Stimulated activated CD4-positive, alpha-beta T cell treated with anti-CD3 and anti-CD28 coated beads, Interleukin-12 subunit alpha, Interleukin-12 subunit beta, amount 100 ng/mL, for 48 hours (primary cell): ENCODE measurements at regions not wholly inside any gene's neighbourhood (a gene's known extent, or its start where the extent isn't known, plus 50 kb on each side); places are given as distances from the start of the nearest gene placed in this dataset.
"Not testable (repeated sequence)": the region's sequence is repeated elsewhere in the genome, so short reads cannot be mapped to it uniquely, and the experiment has no call there.

Experiments
- DNase-seq, 3 donors: peaks; one replicate each; pipeline ENCODE4 v3.0.0-alpha.2; 2020; ENCODE audit warnings: low read depth in 2 of 3, low spot score in 1 of 3

- DNase-seq: no peak
These were observed 103.6 kb upstream of the CHD1 start for GRCh38 chr5:99032234-99033013.

- DNase-seq: no peak
These were observed 102.2 kb upstream of the CHD1 start for GRCh38 chr5:99030906-99031440.

DNA sequence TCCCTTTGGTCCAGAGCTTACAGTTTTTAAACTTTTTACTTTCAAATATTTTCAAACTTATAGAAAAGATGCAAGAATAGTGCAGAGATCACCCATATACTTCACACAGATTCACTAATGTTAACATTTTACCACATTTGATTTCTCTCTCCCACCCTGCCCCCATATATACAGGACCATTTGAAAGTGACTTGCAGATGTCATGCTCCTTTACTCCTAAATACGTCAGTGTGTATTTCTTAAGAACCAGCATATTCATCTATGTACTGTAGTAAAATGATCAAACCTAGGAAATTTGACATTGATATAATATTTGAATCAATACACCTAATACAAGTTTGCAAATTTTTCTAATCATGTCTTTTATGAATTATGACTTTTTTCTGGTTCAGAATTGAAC is 100.4 kb upstream of the CHD1 start:
- no peak for DNase-seq

DNA sequence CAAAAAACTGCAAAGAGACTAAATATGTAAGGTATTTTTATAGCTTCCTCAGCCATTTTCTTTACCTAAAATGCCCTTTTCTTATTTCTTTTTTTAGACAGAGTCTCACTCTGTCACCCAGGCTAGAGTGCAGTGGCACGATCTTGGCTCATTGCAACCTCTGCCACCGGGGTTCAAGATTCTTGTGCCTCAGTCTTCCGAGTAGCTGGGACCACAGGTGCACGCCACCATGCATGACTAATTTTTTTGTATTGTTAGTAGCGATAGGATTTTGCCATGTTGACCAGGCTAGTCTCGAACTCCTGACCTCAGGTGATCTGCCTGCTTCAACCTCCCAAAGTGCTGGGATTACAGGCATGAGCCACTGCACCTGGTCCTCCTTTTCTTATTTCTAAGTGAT is 99.4 kb upstream of the CHD1 start:
- not testable (repeated sequence) for DNase-seq

DNA sequence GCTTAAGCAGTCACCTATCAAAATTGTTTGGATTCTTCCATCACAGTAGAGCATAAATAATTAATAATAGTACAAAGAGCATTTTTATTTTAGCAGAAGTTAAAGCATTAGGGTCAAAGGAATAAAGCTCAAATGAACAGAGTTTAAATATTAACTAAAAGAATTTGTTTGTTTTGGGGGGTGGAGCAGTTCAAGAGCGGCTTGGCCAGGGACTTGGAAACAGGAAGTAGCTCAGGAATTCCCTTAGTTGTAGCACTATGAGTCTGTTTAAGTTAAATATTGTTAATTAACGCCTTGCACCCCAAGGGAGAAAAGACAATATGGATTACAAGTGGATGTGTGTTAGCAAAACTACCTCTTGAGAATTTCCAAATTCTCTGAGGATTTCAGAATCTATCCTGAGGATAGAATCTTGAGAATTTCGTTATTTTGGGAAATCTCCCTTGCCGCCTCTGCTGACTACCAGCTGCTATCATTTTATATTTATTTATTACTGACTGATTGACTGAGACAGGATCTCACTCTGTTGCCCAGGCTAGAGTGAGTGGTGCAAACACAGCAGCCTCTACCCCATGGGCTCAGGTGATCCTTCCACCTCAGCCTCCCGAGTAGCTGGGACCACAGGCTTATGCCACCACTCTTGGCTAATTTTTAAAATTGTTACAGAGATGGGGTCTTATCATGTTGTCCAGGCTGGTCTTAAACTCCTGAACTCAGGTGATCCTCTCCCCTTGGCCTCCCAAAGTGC is 96.7 kb upstream of the CHD1 start:
- no peak for DNase-seq

GRCh38 chr5:99023330-99023729 is 94.5 kb upstream of the CHD1 start:
- DNase-seq: no peak

DNA sequence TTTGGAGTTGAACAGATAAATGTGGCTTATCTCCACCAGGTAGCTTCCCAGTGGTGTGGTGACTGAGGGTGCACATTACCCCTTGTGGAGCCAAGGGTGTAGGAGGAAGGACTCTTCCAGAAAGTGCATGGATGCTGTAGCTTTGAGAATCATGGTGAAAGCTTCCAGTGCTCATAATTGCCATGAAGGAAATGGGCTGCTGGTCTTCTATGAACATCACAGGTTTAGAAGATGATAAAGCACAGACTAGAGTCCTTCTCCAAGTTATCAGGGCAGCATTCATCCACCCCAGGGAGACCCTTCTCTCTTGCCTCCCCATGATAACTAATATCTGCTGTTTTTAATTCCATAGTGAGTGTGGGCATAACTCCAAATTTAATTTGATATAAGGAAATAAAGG is 93.4 kb upstream of the CHD1 start:
- no peak for DNase-seq

DNA sequence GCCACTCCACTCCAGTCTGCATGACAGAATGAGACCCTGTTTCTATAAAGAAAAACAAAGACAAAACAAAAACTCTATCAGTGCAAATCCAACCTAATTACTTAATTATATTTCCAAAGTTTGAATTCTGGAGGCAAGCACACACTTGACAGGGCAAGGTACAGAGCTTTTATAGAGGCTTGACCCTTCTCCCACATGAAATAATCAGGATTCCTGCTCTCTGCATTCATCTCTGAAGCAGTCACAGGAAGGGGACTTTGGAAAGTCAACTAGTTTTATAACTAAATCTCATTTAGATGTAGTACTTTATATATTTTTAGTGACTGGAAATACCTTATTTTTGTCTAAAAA is 91.9 kb upstream of the CHD1 start:
- DNase-seq: no peak

DNA sequence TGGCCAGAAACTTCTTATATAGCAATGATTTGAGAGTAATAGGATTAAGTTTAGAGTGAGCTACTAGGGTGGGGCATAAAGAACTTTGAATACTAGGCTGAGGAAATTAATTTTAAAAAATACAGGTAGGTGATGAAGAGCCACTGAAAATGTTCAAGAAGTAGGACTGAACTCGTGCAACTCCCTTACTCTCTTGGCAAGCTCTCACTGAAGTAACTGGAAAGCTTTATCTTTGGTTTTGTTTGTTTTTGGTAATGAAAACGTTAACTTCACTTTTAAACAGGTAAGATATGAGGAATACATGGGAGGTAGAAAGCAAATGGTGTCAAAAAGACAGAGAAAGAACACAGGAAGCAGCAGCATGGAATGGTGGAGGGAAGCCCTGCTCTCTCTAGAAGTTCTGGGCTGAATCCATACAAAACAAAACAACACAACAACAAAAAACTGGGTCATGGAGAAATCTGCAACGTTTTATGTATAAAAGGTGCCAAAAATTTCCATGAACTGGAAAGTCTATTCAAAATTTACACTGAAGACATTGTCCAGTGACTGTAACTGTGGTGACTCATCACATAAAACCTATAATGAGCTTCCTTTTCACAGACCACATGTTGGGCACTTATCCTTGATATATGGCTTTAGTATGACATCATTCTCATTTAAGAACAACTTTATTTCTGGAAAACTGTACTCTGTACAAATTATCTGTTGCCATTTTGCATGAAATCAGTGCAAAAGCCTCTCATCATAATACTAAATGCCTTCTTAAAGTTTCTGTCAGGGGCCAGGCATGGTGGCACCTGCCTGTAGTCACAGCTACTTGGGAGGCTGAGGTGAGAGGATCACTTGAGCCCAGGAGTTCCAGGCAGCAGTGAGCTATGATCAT is 91.2 kb upstream of the CHD1 start:
- no peak for DNase-seq

DNA sequence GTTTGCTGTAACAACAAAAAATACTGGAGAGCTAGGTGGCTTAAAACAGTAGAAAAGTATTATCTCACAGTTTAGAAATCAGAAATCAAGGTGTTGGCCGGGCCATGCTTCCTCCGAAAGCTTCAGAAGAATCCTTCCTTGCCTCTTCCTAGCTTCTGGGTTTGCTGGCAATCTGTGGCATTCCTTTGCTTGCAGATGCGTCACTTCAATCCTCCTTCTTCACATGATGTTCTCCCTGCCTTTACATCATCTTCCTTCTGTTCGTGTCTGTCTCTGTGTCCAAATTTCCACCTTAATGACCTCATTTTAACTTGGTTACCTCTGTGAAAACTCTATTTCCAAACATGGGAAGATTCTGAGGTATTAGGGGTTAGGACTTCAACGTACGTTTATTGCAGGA is 90.4 kb upstream of the CHD1 start:
- no peak for DNase-seq

GRCh38 chr5:99010294-99010693 is 81.5 kb upstream of the CHD1 start:
- no peak for DNase-seq

DNA sequence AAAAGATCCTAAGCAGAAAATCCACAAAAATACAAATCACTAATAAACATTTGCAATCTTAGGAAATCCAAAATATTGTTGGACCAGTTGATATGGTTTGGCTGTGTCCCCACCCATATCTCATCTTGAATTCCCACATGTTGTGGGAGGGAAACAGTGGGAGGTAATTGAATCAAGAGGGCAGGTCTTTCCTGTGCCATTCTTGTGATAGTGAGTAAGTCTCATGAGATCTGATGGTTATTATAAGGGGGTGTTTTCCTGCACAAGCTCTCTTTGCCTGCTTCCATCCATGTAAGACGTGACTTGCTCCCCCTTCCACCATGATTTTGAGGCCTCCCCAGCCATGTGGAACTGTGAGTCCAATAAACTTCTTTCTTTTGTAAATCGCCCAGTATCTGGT is 79.2 kb upstream of the CHD1 start:
- DNase-seq: not testable (repeated sequence)

GRCh38 chr5:99005506-99005905 is 76.7 kb upstream of the CHD1 start:
- no peak for DNase-seq

DNA sequence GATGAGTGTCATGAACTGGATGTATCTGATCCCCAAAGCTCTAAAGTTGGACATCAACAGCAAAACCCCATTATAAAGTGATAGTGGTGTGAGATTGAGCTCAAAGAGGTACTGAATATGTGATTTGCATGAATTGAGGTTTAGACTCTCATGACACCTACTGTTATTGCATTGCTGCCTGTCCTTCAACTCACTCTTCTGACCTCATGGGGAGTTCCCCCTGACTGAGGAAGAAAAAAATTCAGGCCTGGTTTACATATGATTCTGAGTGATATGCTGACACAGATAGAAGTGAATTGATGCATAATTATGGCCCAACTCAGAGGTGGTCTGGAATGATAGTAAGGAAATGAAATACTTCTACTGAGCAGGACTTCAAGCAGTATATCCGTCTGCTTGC is 76.2 kb upstream of the CHD1 start:
- DNase-seq: no peak

GRCh38 chr5:99000876-99001275 is 72.1 kb upstream of the CHD1 start:
- DNase-seq: no peak

DNA sequence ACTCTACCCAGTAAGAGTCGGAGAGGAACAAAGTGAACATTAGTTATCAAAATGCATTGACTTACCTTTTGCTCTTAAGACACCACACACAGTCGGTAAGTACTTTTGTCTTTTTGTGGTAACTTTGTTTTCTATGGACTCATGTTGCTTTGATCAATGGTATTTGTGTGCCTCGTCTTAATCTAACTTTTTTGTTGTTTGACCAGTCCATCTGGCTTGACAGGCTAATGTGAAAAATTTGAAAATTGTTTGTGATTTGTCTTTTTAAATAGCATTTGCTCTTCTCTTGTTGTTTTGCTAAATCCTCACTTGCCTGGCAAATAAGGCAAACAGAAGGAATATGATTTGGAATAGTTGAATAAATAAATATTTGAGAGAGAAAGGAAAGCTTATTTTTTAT is 71.4 kb upstream of the CHD1 start:
- DNase-seq: no peak

DNA sequence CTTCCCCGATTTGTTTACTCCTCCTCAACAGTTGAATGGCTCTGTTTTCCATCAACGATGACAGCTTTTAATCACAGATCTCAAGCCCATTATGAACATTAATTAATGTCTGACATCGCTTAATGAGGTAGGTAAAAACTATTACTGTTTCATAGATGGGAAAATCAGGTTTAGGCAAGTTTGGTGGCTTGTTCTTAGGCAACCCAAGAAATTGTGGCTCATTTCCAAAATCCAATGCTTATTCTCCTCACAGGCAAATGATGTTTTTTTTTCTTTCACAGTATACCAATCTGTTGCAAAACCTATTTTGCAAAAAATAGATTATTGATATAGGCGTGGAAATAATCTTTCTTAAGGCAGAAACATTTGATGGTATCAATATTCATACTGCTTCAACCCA is 70.8 kb upstream of the CHD1 start:
- DNase-seq: no peak

DNA sequence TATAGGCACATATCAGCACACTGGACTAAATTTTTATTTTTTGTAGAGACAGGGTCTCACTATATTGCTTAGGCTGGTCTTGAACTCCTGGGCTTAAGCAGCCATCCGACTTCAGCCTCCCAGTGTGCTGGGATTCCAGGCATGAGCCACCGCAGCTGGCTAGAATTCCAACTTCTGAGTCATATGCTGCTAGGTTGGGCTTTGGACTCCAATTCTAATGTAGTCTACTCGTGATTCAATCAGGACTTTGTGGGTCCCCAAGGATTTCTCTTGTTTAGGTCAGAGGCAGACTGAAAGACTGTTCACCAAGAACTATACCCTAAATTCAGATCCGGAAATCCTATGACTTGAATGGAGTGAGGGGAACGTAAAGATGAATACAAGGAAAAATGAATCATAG is 68.2 kb upstream of the CHD1 start:
- no peak for DNase-seq

DNA sequence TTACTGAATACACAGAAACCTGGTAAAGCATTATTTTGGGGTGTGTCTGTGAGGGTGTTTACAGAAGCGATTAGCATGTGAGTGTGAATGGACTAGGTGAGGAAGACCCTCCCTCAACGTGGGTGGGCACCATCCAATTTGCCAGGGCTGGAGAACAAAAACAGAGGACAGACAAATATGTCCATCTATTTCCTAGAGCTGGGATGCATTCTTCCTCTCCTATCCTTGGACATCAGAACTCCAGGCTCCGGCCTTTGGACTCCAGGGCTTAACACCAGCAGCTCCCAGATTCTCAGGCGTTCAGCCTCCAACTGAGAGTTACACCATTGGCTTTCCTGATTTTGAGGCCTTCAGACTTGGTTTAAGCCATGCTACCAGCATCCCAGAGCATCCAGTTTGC is 65.8 kb upstream of the CHD1 start:
- DNase-seq: no peak

DNA sequence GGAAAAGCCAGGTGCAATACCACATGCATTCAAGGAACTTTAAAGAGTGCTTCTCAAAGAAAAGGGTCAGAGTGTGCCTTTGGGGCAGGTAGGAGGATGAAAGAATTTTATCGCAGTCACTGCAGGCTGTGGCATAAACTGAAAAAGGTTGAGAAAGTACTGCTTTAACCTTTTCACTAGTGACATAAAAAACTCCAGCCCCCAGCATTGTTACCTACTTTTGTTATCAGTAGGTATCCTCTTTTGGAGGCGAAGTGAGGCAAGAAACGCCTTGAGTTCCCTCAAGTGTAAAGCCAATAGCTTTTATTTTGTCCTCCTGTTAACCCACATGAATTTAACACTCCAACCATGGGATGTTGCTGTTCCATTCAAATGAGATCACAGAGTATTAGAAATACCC is 64.7 kb upstream of the CHD1 start:
- DNase-seq: no peak

DNA sequence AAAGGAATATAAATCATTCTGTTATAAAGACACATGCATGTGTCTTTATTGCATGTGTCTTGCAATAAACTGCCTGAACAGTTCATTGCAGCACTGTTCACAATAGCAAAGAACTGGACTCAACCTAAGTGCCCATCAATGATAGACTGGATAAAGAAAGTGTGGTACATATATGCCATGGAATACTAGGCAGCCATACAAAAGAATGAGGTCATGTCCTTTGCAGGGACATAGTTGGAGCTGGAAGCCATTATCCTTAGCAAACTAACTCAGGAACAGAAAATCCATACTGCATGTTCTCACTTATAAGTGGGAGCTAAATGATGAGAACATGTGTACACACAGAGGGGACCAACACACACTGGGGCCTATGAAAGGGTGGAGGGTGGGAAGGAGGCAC is 63.7 kb upstream of the CHD1 start:
- no peak for DNase-seq

DNA sequence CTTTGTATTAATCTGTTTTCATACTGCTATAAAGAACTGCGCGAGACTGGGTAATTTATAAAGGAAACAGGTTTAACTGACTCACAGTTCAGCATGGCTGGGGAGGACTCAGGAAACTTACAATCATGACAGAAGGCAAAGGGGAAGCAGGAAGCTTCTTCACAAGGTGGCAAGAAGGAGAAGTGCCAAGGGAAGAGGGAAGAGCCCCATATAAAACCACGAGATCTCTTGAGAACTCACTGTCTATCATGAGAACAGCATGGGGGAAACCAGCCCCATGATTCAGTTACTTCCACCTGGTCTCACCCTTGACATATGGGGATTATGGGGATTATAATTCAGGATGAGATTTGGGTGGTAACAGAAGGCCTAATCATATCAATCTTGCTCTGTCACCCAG is 60.9 kb upstream of the CHD1 start:
- no peak for DNase-seq
